ENCODE measurements at regions not wholly inside any gene's neighbourhood (a gene's known extent, or its start where the extent isn't known, plus 50 kb on each side); places are given as distances from the start of the nearest gene placed in this dataset.

DNA sequence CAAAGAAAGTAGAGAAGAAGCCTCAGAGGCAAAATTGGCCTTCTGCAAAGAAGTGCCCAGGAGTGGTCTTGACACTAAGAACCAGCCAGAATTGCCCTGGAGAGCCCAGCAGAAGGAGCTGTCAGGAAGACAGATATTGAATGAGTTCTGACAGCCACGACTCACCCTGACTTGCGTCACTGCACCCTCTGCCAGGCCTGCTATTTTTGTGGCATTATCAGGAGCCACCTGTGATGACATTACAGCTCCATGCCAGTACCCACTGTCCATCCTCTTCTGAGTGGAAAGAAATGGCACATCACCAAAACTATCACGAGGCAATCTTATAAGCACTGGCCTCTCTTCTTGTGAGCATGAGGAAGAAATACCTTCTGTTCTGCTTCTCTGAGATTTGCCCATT is 67.7 kb downstream of the SMIM20 start:
- H3K4me3 ChIP-seq (replicated peaks; ENCODE audit: insufficient read depth, low read length): no peak overlapping the region
- TF ChIP-seq POLR2AphosphoS5 (IDR thresholded peaks at IDR 0.05; ENCODE audit: low read depth) (no peak), SPI1 (IDR thresholded peaks at IDR 0.05; ENCODE audit: borderline replicate concordance, low read depth) (no peak), GABPA (IDR thresholded peaks at IDR 0.05; ENCODE audit: low read depth) (no peak)
- TF ChIP-seq, protein P1, sequence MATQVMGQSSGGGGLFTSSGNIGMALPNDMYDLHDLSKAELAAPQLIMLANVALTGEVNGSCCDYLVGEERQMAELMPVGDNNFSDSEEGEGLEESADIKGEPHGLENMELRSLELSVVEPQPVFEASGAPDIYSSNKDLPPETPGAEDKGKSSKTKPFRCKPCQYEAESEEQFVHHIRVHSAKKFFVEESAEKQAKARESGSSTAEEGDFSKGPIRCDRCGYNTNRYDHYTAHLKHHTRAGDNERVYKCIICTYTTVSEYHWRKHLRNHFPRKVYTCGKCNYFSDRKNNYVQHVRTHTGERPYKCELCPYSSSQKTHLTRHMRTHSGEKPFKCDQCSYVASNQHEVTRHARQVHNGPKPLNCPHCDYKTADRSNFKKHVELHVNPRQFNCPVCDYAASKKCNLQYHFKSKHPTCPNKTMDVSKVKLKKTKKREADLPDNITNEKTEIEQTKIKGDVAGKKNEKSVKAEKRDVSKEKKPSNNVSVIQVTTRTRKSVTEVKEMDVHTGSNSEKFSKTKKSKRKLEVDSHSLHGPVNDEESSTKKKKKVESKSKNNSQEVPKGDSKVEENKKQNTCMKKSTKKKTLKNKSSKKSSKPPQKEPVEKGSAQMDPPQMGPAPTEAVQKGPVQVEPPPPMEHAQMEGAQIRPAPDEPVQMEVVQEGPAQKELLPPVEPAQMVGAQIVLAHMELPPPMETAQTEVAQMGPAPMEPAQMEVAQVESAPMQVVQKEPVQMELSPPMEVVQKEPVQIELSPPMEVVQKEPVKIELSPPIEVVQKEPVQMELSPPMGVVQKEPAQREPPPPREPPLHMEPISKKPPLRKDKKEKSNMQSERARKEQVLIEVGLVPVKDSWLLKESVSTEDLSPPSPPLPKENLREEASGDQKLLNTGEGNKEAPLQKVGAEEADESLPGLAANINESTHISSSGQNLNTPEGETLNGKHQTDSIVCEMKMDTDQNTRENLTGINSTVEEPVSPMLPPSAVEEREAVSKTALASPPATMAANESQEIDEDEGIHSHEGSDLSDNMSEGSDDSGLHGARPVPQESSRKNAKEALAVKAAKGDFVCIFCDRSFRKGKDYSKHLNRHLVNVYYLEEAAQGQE (IDR thresholded peaks at IDR 0.05; ENCODE audit: insufficient replicate concordance, low read depth): no peak
- TF ChIP-seq, protein P2, sequence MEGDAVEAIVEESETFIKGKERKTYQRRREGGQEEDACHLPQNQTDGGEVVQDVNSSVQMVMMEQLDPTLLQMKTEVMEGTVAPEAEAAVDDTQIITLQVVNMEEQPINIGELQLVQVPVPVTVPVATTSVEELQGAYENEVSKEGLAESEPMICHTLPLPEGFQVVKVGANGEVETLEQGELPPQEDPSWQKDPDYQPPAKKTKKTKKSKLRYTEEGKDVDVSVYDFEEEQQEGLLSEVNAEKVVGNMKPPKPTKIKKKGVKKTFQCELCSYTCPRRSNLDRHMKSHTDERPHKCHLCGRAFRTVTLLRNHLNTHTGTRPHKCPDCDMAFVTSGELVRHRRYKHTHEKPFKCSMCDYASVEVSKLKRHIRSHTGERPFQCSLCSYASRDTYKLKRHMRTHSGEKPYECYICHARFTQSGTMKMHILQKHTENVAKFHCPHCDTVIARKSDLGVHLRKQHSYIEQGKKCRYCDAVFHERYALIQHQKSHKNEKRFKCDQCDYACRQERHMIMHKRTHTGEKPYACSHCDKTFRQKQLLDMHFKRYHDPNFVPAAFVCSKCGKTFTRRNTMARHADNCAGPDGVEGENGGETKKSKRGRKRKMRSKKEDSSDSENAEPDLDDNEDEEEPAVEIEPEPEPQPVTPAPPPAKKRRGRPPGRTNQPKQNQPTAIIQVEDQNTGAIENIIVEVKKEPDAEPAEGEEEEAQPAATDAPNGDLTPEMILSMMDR (IDR thresholded peaks at IDR 0.05; ENCODE audit: insufficient read depth, low read length): no peak
- H3K27ac ChIP-seq (replicated peaks): no peak overlapping the region
- DNase-seq (ENCODE audit: low read depth in 1 of 2, low spot score in 1 of 2): peak in 1 of 2 experiments; percentile 13
- H3K27me3 ChIP-seq (ENCODE audit: insufficient read depth, poor library complexity, severe bottlenecking): no peaks in the 10 kb centered on the region

DNA sequence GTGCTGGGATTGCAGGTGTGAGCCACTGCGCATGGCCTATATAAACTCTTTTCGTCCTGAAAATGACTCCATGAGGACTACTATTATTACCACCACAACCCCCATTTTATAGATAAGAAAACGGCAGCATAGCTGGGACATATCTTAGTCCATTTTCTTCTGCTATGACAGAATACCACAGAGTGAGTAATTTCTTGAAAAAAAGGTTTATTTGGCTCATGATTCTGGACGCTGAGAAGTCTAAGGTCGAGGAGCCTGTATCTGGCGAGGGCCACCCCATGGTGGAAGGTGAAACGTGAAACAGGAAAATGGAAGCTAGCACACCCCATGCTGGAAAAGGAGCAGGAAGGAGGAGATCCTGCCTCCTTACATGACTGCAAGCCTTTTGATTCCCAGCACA is 68.9 kb downstream of the SMIM20 start:
- Histone ChIP-seq H3K27me3 (ENCODE audit: insufficient read depth, poor library complexity, severe bottlenecking) (no peaks in the 10 kb centered on the region), H3K4me3 (replicated peaks; ENCODE audit: insufficient read depth, low read length) (no peak overlapping the region), H3K27ac (replicated peaks) (no peak overlapping the region)
- TF ChIP-seq SPI1 (IDR thresholded peaks at IDR 0.05; ENCODE audit: borderline replicate concordance, low read depth) (no peak), GABPA (IDR thresholded peaks at IDR 0.05; ENCODE audit: low read depth) (no peak), POLR2AphosphoS5 (IDR thresholded peaks at IDR 0.05; ENCODE audit: low read depth) (no peak)
- TF ChIP-seq, protein P2 (IDR thresholded peaks at IDR 0.05; ENCODE audit: insufficient read depth, low read length): no peak
- TF ChIP-seq, protein P1 (IDR thresholded peaks at IDR 0.05; ENCODE audit: insufficient replicate concordance, low read depth): no peak
- DNase-seq (ENCODE audit: low read depth in 1 of 2, low spot score in 1 of 2): no peak

DNA sequence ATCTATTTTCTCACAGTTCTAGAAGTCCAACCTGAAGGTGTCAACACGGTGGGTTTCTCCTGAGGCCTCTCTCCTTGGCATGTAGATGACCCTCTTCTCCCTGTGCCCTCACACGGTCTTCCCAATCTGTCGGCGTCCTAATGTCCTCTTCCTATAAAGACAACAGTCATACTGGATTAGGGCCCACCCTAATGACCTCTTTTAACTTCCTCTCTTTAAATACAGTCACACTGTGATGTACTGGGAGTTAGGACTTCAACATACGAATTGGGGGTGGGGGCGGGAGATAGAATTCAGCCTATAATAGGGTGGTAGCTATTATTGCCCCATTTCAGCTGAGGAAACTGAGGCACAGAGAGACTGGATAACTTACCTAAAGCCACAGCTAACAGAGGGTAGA is 70.2 kb downstream of the SMIM20 start:
- DNase-seq (ENCODE audit: low read depth in 1 of 2, low spot score in 1 of 2): no peak
- no peak overlapping the region for H3K27ac ChIP-seq (replicated peaks)
- TF ChIP-seq SPI1 (IDR thresholded peaks at IDR 0.05; ENCODE audit: borderline replicate concordance, low read depth) (no peak), GABPA (IDR thresholded peaks at IDR 0.05; ENCODE audit: low read depth) (no peak), POLR2AphosphoS5 (IDR thresholded peaks at IDR 0.05; ENCODE audit: low read depth) (no peak)
- TF ChIP-seq, protein P2 (IDR thresholded peaks at IDR 0.05; ENCODE audit: insufficient read depth, low read length): no peak
- TF ChIP-seq, protein P1 (IDR thresholded peaks at IDR 0.05; ENCODE audit: insufficient replicate concordance, low read depth): no peak

More for the DNA sequence above, 70.2 kb downstream of the SMIM20 start:
- no peak overlapping the region for H3K4me3 ChIP-seq (replicated peaks; ENCODE audit: insufficient read depth, low read length)
- no peaks in the 10 kb centered on the region for H3K27me3 ChIP-seq (ENCODE audit: insufficient read depth, poor library complexity, severe bottlenecking)

All from HL-60 (cell line).